Suprapubic skin (tissue), 4 donors: ENCODE measurements at regions not wholly inside any gene's neighbourhood (a gene's known extent, or its start where the extent isn't known, plus 50 kb on each side); places are given as distances from the start of the nearest gene placed in this dataset.

Experiments
- DNase-seq, 2 donors: peaks; one replicate each; pipeline ENCODE4 v3.0.0-alpha.2; 2019; ENCODE audit warnings: low spot score in 2 of 2
- H3K27ac ChIP-seq: fragments of 200-600 bp; sonication (generic); one replicate; pipeline ENCODE4 v1.5.1; 2019
- H3K27me3 ChIP-seq: fragments of 200-600 bp; sonication (generic); one replicate; pipeline ENCODE4 v1.5.1; 2019
- H3K36me3 ChIP-seq: fragments of 200-600 bp; sonication (generic); one replicate; pipeline ENCODE4 v1.5.1; 2019
- H3K4me1 ChIP-seq: fragments of 200-600 bp; sonication (generic); one replicate; pipeline ENCODE4 v1.5.1; 2019
- H3K4me3 ChIP-seq: fragments of 200-600 bp; sonication (generic); one replicate; pipeline ENCODE4 v1.5.1; 2019; ENCODE audit warnings: mild to moderate bottlenecking
- H3K9me3 ChIP-seq: fragments of 200-600 bp; sonication (generic); one replicate; pipeline ENCODE4 v1.5.1; 2019
- EP300 ChIP-seq: sonication (generic); formaldehyde crosslinking; IDR thresholded peaks from one replicate; pipeline ENCODE4 v1.6.1; 2017; ENCODE audit warnings: antibody characterized with exemption
- POLR2A ChIP-seq, 2 donors: fragments of 450-650 bp; IDR thresholded peaks; one replicate each; pipeline ENCODE4 v1.6.1; 2017; ENCODE audit warnings: antibody characterized with exemption in 2 of 2, mild to moderate bottlenecking in 2 of 2, moderate library complexity in 2 of 2
- POLR2AphosphoS5 ChIP-seq, 3 donors: sonication (generic); formaldehyde crosslinking; IDR thresholded peaks; one replicate each; pipeline ENCODE4 v1.6.1; 2017; ENCODE audit warnings: antibody characterized with exemption in 3 of 3
- WGBS: methylation state at CpG from one replicate; pipeline ENCODE4 v1.1.5; 2018; 5-methylcytosine and 5-hydroxymethylcytosine counted together
- TF ChIP-seq, protein P1 (sequence below), 2 donors: fragments of 200-600 bp in 1 of 2; fragments of 450-650 bp in 1 of 2; sonication (generic) in 1 of 2; IDR thresholded peaks; one replicate each; pipeline ENCODE4 v1.5.1; 2016 to 2019; ENCODE audit warnings: antibody characterized with exemption in 2 of 2, mild to moderate bottlenecking in 1 of 2, moderate library complexity in 1 of 2

DNA sequence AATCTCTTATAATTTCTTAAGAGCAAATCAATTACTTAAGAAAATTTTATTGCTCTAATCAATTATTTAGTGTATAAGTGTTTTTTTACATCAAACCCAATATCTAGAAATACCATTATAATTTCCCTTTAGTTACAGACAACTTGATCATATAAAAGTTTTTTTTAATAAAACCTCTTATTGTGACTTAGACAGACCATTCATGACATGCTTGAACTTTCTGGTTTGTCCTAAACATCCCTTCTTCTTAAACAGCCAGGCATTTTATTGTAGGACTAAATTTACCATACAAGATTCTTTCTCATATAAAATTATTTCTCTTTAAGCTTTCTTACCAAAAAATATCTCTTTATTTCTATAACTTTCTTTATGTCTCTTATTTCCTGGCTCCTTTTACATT, 164.5 kb downstream of the SUCNR1 start:
- no peak overlapping the region for H3K27ac ChIP-seq
- TF ChIP-seq, protein P1, sequence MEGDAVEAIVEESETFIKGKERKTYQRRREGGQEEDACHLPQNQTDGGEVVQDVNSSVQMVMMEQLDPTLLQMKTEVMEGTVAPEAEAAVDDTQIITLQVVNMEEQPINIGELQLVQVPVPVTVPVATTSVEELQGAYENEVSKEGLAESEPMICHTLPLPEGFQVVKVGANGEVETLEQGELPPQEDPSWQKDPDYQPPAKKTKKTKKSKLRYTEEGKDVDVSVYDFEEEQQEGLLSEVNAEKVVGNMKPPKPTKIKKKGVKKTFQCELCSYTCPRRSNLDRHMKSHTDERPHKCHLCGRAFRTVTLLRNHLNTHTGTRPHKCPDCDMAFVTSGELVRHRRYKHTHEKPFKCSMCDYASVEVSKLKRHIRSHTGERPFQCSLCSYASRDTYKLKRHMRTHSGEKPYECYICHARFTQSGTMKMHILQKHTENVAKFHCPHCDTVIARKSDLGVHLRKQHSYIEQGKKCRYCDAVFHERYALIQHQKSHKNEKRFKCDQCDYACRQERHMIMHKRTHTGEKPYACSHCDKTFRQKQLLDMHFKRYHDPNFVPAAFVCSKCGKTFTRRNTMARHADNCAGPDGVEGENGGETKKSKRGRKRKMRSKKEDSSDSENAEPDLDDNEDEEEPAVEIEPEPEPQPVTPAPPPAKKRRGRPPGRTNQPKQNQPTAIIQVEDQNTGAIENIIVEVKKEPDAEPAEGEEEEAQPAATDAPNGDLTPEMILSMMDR (IDR thresholded peaks at IDR 0.05), result no peak
- TF ChIP-seq POLR2A (IDR thresholded peaks at IDR 0.05) (no peak), POLR2AphosphoS5 (IDR thresholded peaks at IDR 0.05) (no peak), EP300 (no peak)
- no peak for DNase-seq
- H3K4me3 ChIP-seq, result no peak overlapping the region
- no peaks in the 10 kb centered on the region for H3K4me1 ChIP-seq
- H3K9me3 ChIP-seq, result no peaks in the 10 kb centered on the region
- no peaks in the 10 kb centered on the region for H3K27me3 ChIP-seq
- H3K36me3 ChIP-seq, result no peaks in the 10 kb centered on the region

DNA sequence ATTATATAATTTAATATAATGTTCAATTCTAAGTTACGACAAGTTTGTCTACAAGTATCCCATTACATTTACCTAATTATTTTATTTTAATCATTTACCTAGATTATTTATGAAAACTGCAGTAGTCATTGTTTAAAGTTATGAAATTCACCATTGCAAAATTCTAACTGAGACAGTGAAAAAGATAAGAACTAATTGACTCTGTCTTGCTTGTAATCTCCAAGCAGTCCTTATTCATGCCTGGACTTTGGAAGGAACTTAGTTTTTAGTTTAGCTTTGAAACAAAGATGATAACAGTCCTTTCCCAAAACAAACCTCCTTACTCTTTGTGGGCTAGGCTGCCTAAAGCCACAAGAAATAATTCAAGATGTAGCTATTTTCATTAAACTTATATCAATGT, 165.0 kb downstream of the SUCNR1 start:
- no peaks in the 10 kb centered on the region for H3K4me1 ChIP-seq
- H3K9me3 ChIP-seq, result no peaks in the 10 kb centered on the region
- H3K27me3 ChIP-seq, result no peaks in the 10 kb centered on the region
- 88% methylated on average over 1 of the region's 1 CpG for WGBS
- TF ChIP-seq EP300 (no peak), POLR2A (IDR thresholded peaks at IDR 0.05) (no peak), POLR2AphosphoS5 (IDR thresholded peaks at IDR 0.05) (no peak)
- TF ChIP-seq, protein P1 (IDR thresholded peaks at IDR 0.05), result no peak
- H3K4me3 ChIP-seq, result no peak overlapping the region
- no peak for DNase-seq
- no peak overlapping the region for H3K27ac ChIP-seq
- no peaks in the 10 kb centered on the region for H3K36me3 ChIP-seq

DNA sequence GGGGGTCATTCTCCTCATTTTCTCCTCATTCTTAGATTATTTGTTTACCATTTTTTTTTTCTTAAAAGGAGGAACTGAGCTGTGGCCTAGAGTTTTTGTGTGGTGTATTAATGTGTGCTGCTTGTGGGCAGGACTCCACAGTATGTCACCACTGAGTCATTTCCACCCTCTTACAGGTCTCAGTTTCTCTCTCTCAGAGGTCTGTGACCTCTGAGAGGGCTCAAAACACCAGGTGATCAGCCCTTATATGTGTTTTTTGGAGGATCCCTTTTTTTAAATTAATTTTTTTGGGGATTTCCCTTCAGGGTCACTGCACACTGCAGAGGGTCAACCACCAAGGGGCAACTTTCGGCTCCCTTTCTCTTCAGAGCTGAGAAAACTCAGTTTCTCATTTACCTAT, 166.4 kb downstream of the SUCNR1 start:
- Histone ChIP-seq H3K4me3 (no peak overlapping the region), H3K9me3 (no peaks in the 10 kb centered on the region), H3K36me3 (no peaks in the 10 kb centered on the region), H3K27me3 (no peaks in the 10 kb centered on the region), H3K27ac (no peak overlapping the region), H3K4me1 (no peaks in the 10 kb centered on the region)
- WGBS, result 94% methylated on average over 1 of the region's 1 CpG
- TF ChIP-seq POLR2A (IDR thresholded peaks at IDR 0.05), result no peak
- TF ChIP-seq POLR2AphosphoS5 (IDR thresholded peaks at IDR 0.05), result no peak
- TF ChIP-seq EP300, result no peak
- TF ChIP-seq, protein P1 (IDR thresholded peaks at IDR 0.05), result no peak
- no peak for DNase-seq

DNA sequence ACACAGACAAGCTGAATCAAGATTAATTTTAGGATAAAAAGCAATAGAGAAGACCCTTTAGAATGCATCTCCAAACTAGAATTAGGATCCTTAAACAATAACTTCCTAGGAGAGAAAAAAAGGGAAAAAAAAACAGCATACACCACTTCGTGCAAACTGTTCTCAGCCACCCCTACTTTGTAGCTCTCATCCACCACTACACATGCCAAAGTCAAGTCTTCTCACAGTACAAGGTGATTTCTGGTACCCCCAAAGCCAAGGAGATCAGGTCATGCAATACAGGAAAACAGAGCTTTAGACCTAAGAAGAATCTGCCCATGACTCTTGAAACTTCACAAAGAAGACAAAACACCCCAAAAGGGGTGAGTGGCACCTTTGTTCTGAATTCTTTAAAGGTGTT, 166.9 kb downstream of the SUCNR1 start:
- no peak for TF ChIP-seq POLR2A (IDR thresholded peaks at IDR 0.05)
- TF ChIP-seq, protein P1 (IDR thresholded peaks at IDR 0.05), result no peak
- TF ChIP-seq EP300, result no peak
- no peak for TF ChIP-seq POLR2AphosphoS5 (IDR thresholded peaks at IDR 0.05)
- no peak overlapping the region for H3K27ac ChIP-seq
- H3K9me3 ChIP-seq, result no peaks in the 10 kb centered on the region
- no peaks in the 10 kb centered on the region for H3K36me3 ChIP-seq
- no peak overlapping the region for H3K4me3 ChIP-seq
- no peaks in the 10 kb centered on the region for H3K4me1 ChIP-seq
- DNase-seq, result no peak
- no peaks in the 10 kb centered on the region for H3K27me3 ChIP-seq
- WGBS, result 93% methylated on average over 1 of the region's 1 CpG

DNA sequence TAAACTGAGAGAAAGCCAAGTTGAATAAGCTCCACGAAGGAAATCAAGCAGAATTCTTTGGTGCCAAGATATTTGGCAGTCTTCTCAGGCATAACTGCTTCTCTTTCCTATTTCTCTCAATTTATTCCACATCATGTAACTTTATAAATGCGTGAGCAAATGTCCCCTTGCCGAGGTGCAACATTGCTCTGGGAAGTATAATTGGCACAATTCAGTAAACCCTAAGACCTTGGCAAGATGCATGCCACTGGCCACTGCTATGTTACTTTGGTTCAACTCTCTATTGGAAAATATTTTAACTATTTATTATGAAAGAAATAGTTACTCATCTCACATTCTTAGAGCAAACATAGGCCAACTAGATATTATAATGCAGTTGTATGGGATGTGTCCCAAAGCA, 170.2 kb downstream of the SUCNR1 start:
- TF ChIP-seq, protein P1 (IDR thresholded peaks at IDR 0.05), result no peak
- no peak for TF ChIP-seq EP300
- no peak for TF ChIP-seq POLR2AphosphoS5 (IDR thresholded peaks at IDR 0.05)
- TF ChIP-seq POLR2A (IDR thresholded peaks at IDR 0.05), result no peak
- Histone ChIP-seq H3K36me3 (no peaks in the 10 kb centered on the region), H3K4me3 (no peak overlapping the region), H3K4me1 (no peaks in the 10 kb centered on the region), H3K27ac (no peak overlapping the region), H3K27me3 (no peaks in the 10 kb centered on the region), H3K9me3 (no peaks in the 10 kb centered on the region)
- DNase-seq, result no peak
- WGBS, result 50% methylated on average over 3 of the region's 3 CpGs
